GM12891 (cell line): ENCODE measurements at regions not wholly inside any gene's neighbourhood (a gene's known extent, or its start where the extent isn't known, plus 50 kb on each side); places are given as distances from the start of the nearest gene placed in this dataset.
"Not testable (repeated sequence)": the region's sequence is repeated elsewhere in the genome, so short reads cannot be mapped to it uniquely, and the experiment has no call there.

Experiments
- DNase-seq: peaks from one replicate; pipeline ENCODE4 v3.0.0; 2011; ENCODE audit warnings: low spot score; ENCODE audit not compliant: insufficient read length
- FAIRE-seq: peaks from 2 replicates; lab custom pipeline; 2011; peaks lifted over from hg19 to GRCh38; lab: Jason Lieb, UNC
- PAX5 ChIP-seq: IDR thresholded peaks from 2 replicates; pipeline ENCODE4 v1.6.1; 2011; ENCODE audit warnings: low read length, moderate library complexity, mild to moderate bottlenecking; ENCODE audit not compliant: insufficient read depth, severe bottlenecking
- POLR2A ChIP-seq: IDR thresholded peaks from 2 replicates; pipeline ENCODE4 v1.6.1; 2011; ENCODE audit warnings: low read depth, low read length, control low read depth
- POLR2AphosphoS5 ChIP-seq: IDR thresholded peaks from 2 replicates; pipeline ENCODE4 v1.6.1; 2011; ENCODE audit warnings: low read depth, low read length, control low read depth
- POU2F2 ChIP-seq: IDR thresholded peaks from 2 replicates; pipeline ENCODE4 v1.6.1; 2011; ENCODE audit warnings: low read depth, mild to moderate bottlenecking, control low read depth, low read length, moderate library complexity
- SPI1 ChIP-seq: IDR thresholded peaks from 2 replicates; pipeline ENCODE4 v1.6.1; 2011; ENCODE audit warnings: low read depth, low read length, control low read depth
- TAF1 ChIP-seq: IDR thresholded peaks from 2 replicates; pipeline ENCODE4 v1.6.1; 2011; ENCODE audit warnings: low read depth, low read length, control low read depth

- FAIRE-seq (no peak), DNase-seq (no peak)
- TF ChIP-seq POLR2A: no peak
- no peak for TF ChIP-seq POU2F2
- TF ChIP-seq POLR2AphosphoS5: no peak
- no peak for TF ChIP-seq SPI1
- TF ChIP-seq TAF1: no peak
- TF ChIP-seq PAX5: no peak
Measured at GRCh38 chr5:29162297-29162696, 2031.2 kb upstream of the CDH6 start.

- FAIRE-seq (no peak), DNase-seq (no peak)
Measured at GRCh38 chr5:29161399-29162291, 2031.8 kb upstream of the CDH6 start.

GRCh38 chr5:29157975-29158374 lies 2035.5 kb upstream of the CDH6 start:
- FAIRE-seq: no peak
- DNase-seq: no peak
- TF ChIP-seq POLR2AphosphoS5 (no peak), SPI1 (no peak)

More at GRCh38 chr5:29161399-29162291, 2031.8 kb upstream of the CDH6 start:
- TF ChIP-seq TAF1 (no peak), POLR2A (no peak), SPI1 (no peak), POLR2AphosphoS5 (no peak), PAX5 (no peak), POU2F2 (no peak)

GRCh38 chr5:29150840-29151239 lies 2042.6 kb upstream of the CDH6 start:
- FAIRE-seq (no peak), DNase-seq (no peak)
- TF ChIP-seq POU2F2 (no peak), TAF1 (no peak)

GRCh38 chr5:29148581-29148980 lies 2044.9 kb upstream of the CDH6 start:
- FAIRE-seq (no peak), DNase-seq (no peak)
- no peak for TF ChIP-seq SPI1
- no peak for TF ChIP-seq POU2F2
- no peak for TF ChIP-seq POLR2AphosphoS5
- no peak for TF ChIP-seq POLR2A
- no peak for TF ChIP-seq PAX5
- TF ChIP-seq TAF1: no peak

GRCh38 chr5:29148073-29148472 lies 2045.4 kb upstream of the CDH6 start:
- TF ChIP-seq TAF1 (no peak), POLR2AphosphoS5 (no peak), POU2F2 (no peak), POLR2A (no peak)
- FAIRE-seq: no peak
- DNase-seq: no peak

- FAIRE-seq (no peak), DNase-seq (no peak)
- no peak for TF ChIP-seq POLR2A
- TF ChIP-seq POLR2AphosphoS5: no peak
- TF ChIP-seq TAF1: no peak
- no peak for TF ChIP-seq PAX5
- TF ChIP-seq SPI1: no peak
- TF ChIP-seq POU2F2: no peak
Measured at GRCh38 chr5:29143266-29143665, 2050.2 kb upstream of the CDH6 start.

- no peak for TF ChIP-seq TAF1
- no peak for TF ChIP-seq PAX5
- FAIRE-seq: no peak
- no peak for DNase-seq
Measured at GRCh38 chr5:29134418-29134817, 2059.1 kb upstream of the CDH6 start.

GRCh38 chr5:29131285-29131684 lies 2062.2 kb upstream of the CDH6 start:
- DNase-seq (no peak), FAIRE-seq (no peak)
- TF ChIP-seq POU2F2 (no peak), POLR2A (no peak), POLR2AphosphoS5 (no peak), PAX5 (no peak), TAF1 (no peak), SPI1 (no peak)

GRCh38 chr5:29130786-29131185 lies 2062.7 kb upstream of the CDH6 start:
- FAIRE-seq (no peak), DNase-seq (no peak)
- TF ChIP-seq POLR2A (no peak), POLR2AphosphoS5 (no peak), SPI1 (no peak), TAF1 (no peak), POU2F2 (no peak), PAX5 (no peak)

- FAIRE-seq, DNase-seq: not testable (repeated sequence)
Measured at GRCh38 chr5:29127524-29128156, 2065.8 kb upstream of the CDH6 start.

GRCh38 chr5:29126462-29126861 lies 2067.0 kb upstream of the CDH6 start:
- DNase-seq: not testable (repeated sequence)

More at GRCh38 chr5:29126462-29126861, 2067.0 kb upstream of the CDH6 start:
- FAIRE-seq: not testable (repeated sequence)
